K562 (cell line): ENCODE measurements at regions not wholly inside any gene's neighbourhood (a gene's known extent, or its start where the extent isn't known, plus 50 kb on each side); places are given as distances from the start of the nearest gene placed in this dataset.

Experiments used
- BRCA1 ChIP-seq, 2 experiments: fragments of 450-650 bp in 1 of 2; sonication (generic) in 1 of 2; formaldehyde crosslinking in 1 of 2; IDR thresholded peaks; 2 replicates each; pipeline versions ENCODE4 v1.5.0 to v1.6.1; 2017 to 2020; ENCODE audit warnings: mild to moderate bottlenecking in 1 of 2, missing genetic modification reagents in 1 of 2
- ELK1 ChIP-seq: sonication (generic); formaldehyde crosslinking; IDR thresholded peaks from 2 replicates; pipeline ENCODE4 v1.8.1; 2022; ENCODE audit warnings: missing genetic modification reagents
- FOXK1 ChIP-seq: sonication (generic); formaldehyde crosslinking; IDR thresholded peaks from 2 replicates; pipeline ENCODE4 v1.8.0; 2022; ENCODE audit warnings: missing genetic modification reagents, mild to moderate bottlenecking, borderline replicate concordance
- ILF3 ChIP-seq: fragments of 450-650 bp; IDR thresholded peaks from 2 replicates; pipeline ENCODE4 v1.6.1; 2018; ENCODE audit warnings: antibody characterized with exemption, mild to moderate bottlenecking, moderate library complexity, borderline replicate concordance
- KLF16 ChIP-seq: IDR thresholded peaks from 2 replicates; pipeline ENCODE4 v1.6.1; 2016; ENCODE audit warnings: antibody characterized with exemption
- KLF6 ChIP-seq: fragments of 250-450 bp; sonication (Bioruptor Pico); IDR thresholded peaks from 2 replicates; pipeline ENCODE4 v1.4.0; 2020; ENCODE audit warnings: mild to moderate bottlenecking, moderate library complexity, borderline replicate concordance
- NR4A1 ChIP-seq, 2 experiments: fragments of 250-450 bp in 1 of 2; fragments of 450-650 bp in 1 of 2; sonication (Bioruptor Pico) in 1 of 2; IDR thresholded peaks; 2 replicates each; pipeline versions ENCODE4 v1.4.0 to v1.6.1; 2016 to 2020; ENCODE audit warnings: mild to moderate bottlenecking in 2 of 2, missing compliant biosample characterization in 1 of 2, missing genetic modification characterization in 1 of 2, moderate library complexity in 1 of 2
- PTTG1 ChIP-seq: fragments of 450-650 bp; IDR thresholded peaks from 2 replicates; pipeline ENCODE4 v1.6.1; 2016; ENCODE audit warnings: low read depth, mild to moderate bottlenecking, missing genetic modification characterization, missing compliant biosample characterization
- SMAD1 ChIP-seq: fragments of 150-350 bp; IDR thresholded peaks from 2 replicates; pipeline ENCODE4 v1.6.1; 2014; ENCODE audit warnings: low read length, low read depth; ENCODE audit not compliant: partially characterized antibody
- SMAD3 ChIP-seq: fragments of 450-650 bp; formaldehyde crosslinking; conservative IDR thresholded peaks from 2 replicates; pipeline ENCODE4 v1.4.0; 2020; ENCODE audit warnings: mild to moderate bottlenecking
- SREBF1 ChIP-seq: fragments of 150-350 bp; IDR thresholded peaks from 2 replicates; pipeline ENCODE4 v1.6.1; 2014; ENCODE audit warnings: antibody characterized with exemption, low read depth, low read length, borderline replicate concordance
- TRIM25 ChIP-seq: fragments of 450-650 bp; IDR thresholded peaks from 2 replicates; pipeline ENCODE4 v1.7.0; 2016; ENCODE audit warnings: borderline replicate concordance
- ZBTB2 ChIP-seq: fragments of 450-650 bp; IDR thresholded peaks from 2 replicates; pipeline ENCODE4 v1.6.1; 2016; ENCODE audit warnings: antibody characterized with exemption
- ZC3H4 ChIP-seq: sonication (generic); formaldehyde crosslinking; IDR thresholded peaks from 2 replicates; pipeline ENCODE4 v1.9.0; 2021; ENCODE audit warnings: missing genetic modification reagents, borderline replicate concordance
- ZC3H8 ChIP-seq: fragments of 450-650 bp; IDR thresholded peaks from 2 replicates; pipeline ENCODE4 v1.6.1; 2017
- ZNF24 ChIP-seq: fragments of 450-650 bp; IDR thresholded peaks from 2 replicates; pipeline ENCODE4 v1.6.1; 2016
- ZNF449 ChIP-seq: fragments of 250-450 bp; sonication (Bioruptor Pico); IDR thresholded peaks from 2 replicates; pipeline ENCODE4 v1.8.0; 2022; ENCODE audit warnings: moderate library complexity, mild to moderate bottlenecking, inconsistent platforms

- TF ChIP-seq TRIM25, result no peak
- TF ChIP-seq ELK1 (CRISPR knock-in tag), result no peak
- no peak for TF ChIP-seq PTTG1 (tag)
- no peak for TF ChIP-seq KLF16
- no peak for TF ChIP-seq SMAD3 (CRISPR knock-in tag)
- no peak for TF ChIP-seq BRCA1 (IDR thresholded peaks at IDR 0.05)
- no peak for TF ChIP-seq BRCA1 (CRISPR knock-in tag; IDR thresholded peaks at IDR 0.05)
- no peak for TF ChIP-seq NR4A1 (CRISPR knock-in tag; IDR thresholded peaks at IDR 0.05)
- TF ChIP-seq NR4A1 (tag; IDR thresholded peaks at IDR 0.05), result 0 out of 2 replicates have a peak, but pooled peaks have one; percentile 36
- no peak for TF ChIP-seq KLF6 (CRISPR knock-in tag)
- TF ChIP-seq ZBTB2, result no peak
- no peak for TF ChIP-seq ZC3H8
- no peak for TF ChIP-seq FOXK1
- TF ChIP-seq ZC3H4 (CRISPR knock-in tag), result no peak
- no peak for TF ChIP-seq SMAD1
- TF ChIP-seq ZNF24, result no peak
- TF ChIP-seq ILF3, result no peak
- TF ChIP-seq ZNF449 (CRISPR knock-in tag), result no peak
- TF ChIP-seq SREBF1, result no peak
Measured at GRCh38 chr4:71201817-71202576, 136.8 kb upstream of the SLC4A4 start (continued).
